D721Med (cell line): ENCODE measurements at regions not wholly inside any gene's neighbourhood (a gene's known extent, or its start where the extent isn't known, plus 50 kb on each side); places are given as distances from the start of the nearest gene placed in this dataset.

Experiments used
- DNase-seq: peaks from one replicate; pipeline ENCODE4 v3.0.0; 2011; ENCODE audit warnings: low spot score; ENCODE audit not compliant: insufficient read length
- FAIRE-seq: peaks from 2 replicates; lab custom pipeline; 2011; peaks lifted over from hg19 to GRCh38; lab: Jason Lieb, UNC
- CTCF ChIP-seq: IDR thresholded peaks from 2 replicates; pipeline ENCODE4 v1.5.1; 2012; ENCODE audit warnings: mild to moderate bottlenecking, control low read depth; ENCODE audit not compliant: insufficient read depth; ENCODE audit errors: missing control alignments

- DNase-seq (no peak), FAIRE-seq (no peak)
- no peak for TF ChIP-seq CTCF
Observed at GRCh38 chr9:108386859-108387384, 468.9 kb downstream of the ACTL7B start.

GRCh38 chr9:108386032-108386431, 469.8 kb downstream of the ACTL7B start:
- DNase-seq (no peak), FAIRE-seq (no peak)
- TF ChIP-seq CTCF: no peak

GRCh38 chr9:108383796-108384195, 472.0 kb downstream of the ACTL7B start:
- DNase-seq: no peak

GRCh38 chr9:108382310-108382709, 473.5 kb downstream of the ACTL7B start:
- TF ChIP-seq CTCF: no peak
- no peak for FAIRE-seq
- DNase-seq: no peak

More at GRCh38 chr9:108383796-108384195, 472.0 kb downstream of the ACTL7B start:
- TF ChIP-seq CTCF: no peak
- FAIRE-seq: no peak

- DNase-seq (no peak), FAIRE-seq (no peak)
- TF ChIP-seq CTCF: no peak
Observed at GRCh38 chr9:108377881-108378280, 477.9 kb downstream of the ACTL7B start.

- DNase-seq: no peak
- TF ChIP-seq CTCF: no peak
- FAIRE-seq: no peak
Observed at GRCh38 chr9:108377382-108377781, 478.4 kb downstream of the ACTL7B start.

GRCh38 chr9:108376140-108376539, 479.6 kb downstream of the ACTL7B start:
- FAIRE-seq (no peak), DNase-seq (no peak)
- TF ChIP-seq CTCF: no peak
